SK-N-SH treated with all-trans-retinoic acid at 6 μM for 48 hours (cell line): ENCODE measurements at regions not wholly inside any gene's neighbourhood (a gene's known extent, or its start where the extent isn't known, plus 50 kb on each side); places are given as distances from the start of the nearest gene placed in this dataset.

Source experiments
- ATAC-seq: fragments of 200-7000 bp; cut with Tn5 transposase; 3 replicates; pipeline ENCODE4 v1.9.1; 2020; ENCODE audit warnings: mild to moderate bottlenecking, moderate library complexity
- ARNTL ChIP-seq: fragments of 450-650 bp; formaldehyde crosslinking; IDR thresholded peaks from 2 replicates; pipeline ENCODE4 v1.5.0; 2020; ENCODE audit warnings: low read depth, mild to moderate bottlenecking, moderate library complexity, borderline replicate concordance
- BACH2 ChIP-seq: fragments of 250-450 bp; sonication (Bioruptor Pico); IDR thresholded peaks from 2 replicates; pipeline ENCODE4 v1.9.0; 2021; ENCODE audit warnings: mild to moderate bottlenecking, borderline replicate concordance
- CREB5 ChIP-seq: fragments of 250-450 bp; sonication (Bioruptor Pico); IDR thresholded peaks from 2 replicates; pipeline ENCODE4 v1.5.1; 2020; ENCODE audit warnings: low read depth, mild to moderate bottlenecking, moderate library complexity
- CSDC2 ChIP-seq: fragments of 250-450 bp; sonication (Bioruptor Pico); IDR thresholded peaks from 2 replicates; pipeline ENCODE4 v1.5.0; 2020; ENCODE audit warnings: mild to moderate bottlenecking, moderate library complexity
- CSRNP3 ChIP-seq: fragments of 250-450 bp; sonication (Bioruptor Pico); IDR thresholded peaks from 2 replicates; pipeline ENCODE4 v1.5.1; 2021; ENCODE audit warnings: mild to moderate bottlenecking, moderate library complexity
- GLIS3 ChIP-seq: fragments of 250-450 bp; sonication (Bioruptor Pico); IDR thresholded peaks from 2 replicates; pipeline ENCODE4 v1.5.0; 2020; ENCODE audit warnings: mild to moderate bottlenecking, moderate library complexity
- OSR1 ChIP-seq: fragments of 250-450 bp; sonication (Bioruptor Pico); IDR thresholded peaks from 2 replicates; pipeline ENCODE4 v1.8.0; 2022; ENCODE audit warnings: moderate library complexity, mild to moderate bottlenecking, inconsistent platforms
- POU6F1 ChIP-seq: fragments of 250-450 bp; sonication (Bioruptor Pico); IDR thresholded peaks from 2 replicates; pipeline ENCODE4 v1.8.0; 2021; ENCODE audit warnings: low read depth, mild to moderate bottlenecking, moderate library complexity, borderline replicate concordance
- PPARA ChIP-seq: fragments of 250-450 bp; sonication (Bioruptor Pico); IDR thresholded peaks from 2 replicates; pipeline ENCODE4 v1.5.0; 2020; ENCODE audit warnings: mild to moderate bottlenecking, borderline replicate concordance
- RARB ChIP-seq: fragments of 250-450 bp; sonication (Bioruptor Pico); IDR thresholded peaks from 2 replicates; pipeline ENCODE4 v1.8.0; 2021; ENCODE audit warnings: mild to moderate bottlenecking, moderate library complexity
- SNAI2 ChIP-seq: fragments of 250-450 bp; sonication (Bioruptor Pico); IDR thresholded peaks from 2 replicates; pipeline ENCODE4 v1.5.0; 2020; ENCODE audit warnings: mild to moderate bottlenecking, moderate library complexity
- TCF4 ChIP-seq: fragments of 250-450 bp; sonication (Bioruptor Pico); IDR thresholded peaks from 2 replicates; pipeline ENCODE4 v1.8.0; 2021; ENCODE audit warnings: mild to moderate bottlenecking, moderate library complexity, borderline replicate concordance
- TOX ChIP-seq: fragments of 250-450 bp; sonication (Bioruptor Pico); IDR thresholded peaks from 2 replicates; pipeline ENCODE4 v1.8.0; 2021; ENCODE audit warnings: mild to moderate bottlenecking, moderate library complexity, borderline replicate concordance
- TSHZ2 ChIP-seq: fragments of 250-450 bp; sonication (Bioruptor Pico); IDR thresholded peaks from 2 replicates; pipeline ENCODE4 v1.5.0; 2020; ENCODE audit warnings: mild to moderate bottlenecking, moderate library complexity
- ZC3H10 ChIP-seq: fragments of 250-450 bp; sonication (Bioruptor Pico); IDR thresholded peaks from 2 replicates; pipeline ENCODE4 v1.5.1; 2021; ENCODE audit warnings: mild to moderate bottlenecking, moderate library complexity
- ZFP30 ChIP-seq: fragments of 450-650 bp; formaldehyde crosslinking; IDR thresholded peaks from 2 replicates; pipeline ENCODE4 v1.5.0; 2022; ENCODE audit warnings: mild to moderate bottlenecking, moderate library complexity
- ZNF565 ChIP-seq: fragments of 450-650 bp; formaldehyde crosslinking; conservative IDR thresholded peaks from 2 replicates; pipeline ENCODE4 v1.5.0; 2020; ENCODE audit warnings: low read depth, mild to moderate bottlenecking, moderate library complexity
- ZNF70 ChIP-seq: fragments of 450-650 bp; formaldehyde crosslinking; IDR thresholded peaks from 2 replicates; pipeline ENCODE4 v1.5.0; 2020; ENCODE audit warnings: mild to moderate bottlenecking, moderate library complexity
- ZNF8 ChIP-seq: fragments of 450-650 bp; formaldehyde crosslinking; IDR thresholded peaks from 2 replicates; pipeline ENCODE4 v1.5.0; 2020; ENCODE audit warnings: mild to moderate bottlenecking, moderate library complexity

GRCh38 chr6:15792842-15793241, 130.0 kb upstream of the DTNBP1 start (continued):
- TF ChIP-seq CSRNP3 (CRISPR knock-in tag): no peak
- TF ChIP-seq CSDC2 (CRISPR knock-in tag): no peak
- no peak for TF ChIP-seq RARB
- TF ChIP-seq PPARA (CRISPR knock-in tag): no peak

GRCh38 chr6:15791448-15792181, 128.8 kb upstream of the DTNBP1 start:
- no peak for TF ChIP-seq POU6F1 (CRISPR knock-in tag)
- TF ChIP-seq CSDC2 (CRISPR knock-in tag): no peak
- no peak for TF ChIP-seq OSR1 (CRISPR knock-in tag)
- TF ChIP-seq ZFP30 (CRISPR knock-in tag): no peak
- no peak for TF ChIP-seq ZNF565 (CRISPR knock-in tag)
- no peak for TF ChIP-seq ZNF70 (CRISPR knock-in tag)
- TF ChIP-seq TCF4: no peak
- no peak for TF ChIP-seq RARB
- TF ChIP-seq CSRNP3 (CRISPR knock-in tag): no peak
- TF ChIP-seq CREB5 (CRISPR knock-in tag): no peak
- TF ChIP-seq ARNTL (CRISPR knock-in tag): no peak
- no peak for TF ChIP-seq BACH2 (CRISPR knock-in tag)
- no peak for TF ChIP-seq SNAI2 (CRISPR knock-in tag)
- TF ChIP-seq ZC3H10 (CRISPR knock-in tag): no peak
- no peak for TF ChIP-seq PPARA (CRISPR knock-in tag)
- no peak for TF ChIP-seq TSHZ2 (CRISPR knock-in tag)
- no peak for ATAC-seq

- ATAC-seq: no peak
- no peak for TF ChIP-seq ZNF8 (CRISPR knock-in tag)
- no peak for TF ChIP-seq ZFP30 (CRISPR knock-in tag)
- TF ChIP-seq GLIS3: no peak
- no peak for TF ChIP-seq PPARA (CRISPR knock-in tag)
- TF ChIP-seq ZNF70 (CRISPR knock-in tag): no peak
- no peak for TF ChIP-seq POU6F1 (CRISPR knock-in tag)
- TF ChIP-seq ARNTL (CRISPR knock-in tag): no peak
- TF ChIP-seq ZC3H10 (CRISPR knock-in tag): no peak
- no peak for TF ChIP-seq OSR1 (CRISPR knock-in tag)
- TF ChIP-seq CSRNP3 (CRISPR knock-in tag): no peak
- TF ChIP-seq TSHZ2 (CRISPR knock-in tag): no peak
- TF ChIP-seq TOX (CRISPR knock-in tag): no peak
- no peak for TF ChIP-seq BACH2 (CRISPR knock-in tag)
These were observed 127.3 kb upstream of the DTNBP1 start for GRCh38 chr6:15790116-15790515.
